ENCODE measurements at regions not wholly inside any gene's neighbourhood (a gene's known extent, or its start where the extent isn't known, plus 50 kb on each side); places are given as distances from the start of the nearest gene placed in this dataset.

DNA sequence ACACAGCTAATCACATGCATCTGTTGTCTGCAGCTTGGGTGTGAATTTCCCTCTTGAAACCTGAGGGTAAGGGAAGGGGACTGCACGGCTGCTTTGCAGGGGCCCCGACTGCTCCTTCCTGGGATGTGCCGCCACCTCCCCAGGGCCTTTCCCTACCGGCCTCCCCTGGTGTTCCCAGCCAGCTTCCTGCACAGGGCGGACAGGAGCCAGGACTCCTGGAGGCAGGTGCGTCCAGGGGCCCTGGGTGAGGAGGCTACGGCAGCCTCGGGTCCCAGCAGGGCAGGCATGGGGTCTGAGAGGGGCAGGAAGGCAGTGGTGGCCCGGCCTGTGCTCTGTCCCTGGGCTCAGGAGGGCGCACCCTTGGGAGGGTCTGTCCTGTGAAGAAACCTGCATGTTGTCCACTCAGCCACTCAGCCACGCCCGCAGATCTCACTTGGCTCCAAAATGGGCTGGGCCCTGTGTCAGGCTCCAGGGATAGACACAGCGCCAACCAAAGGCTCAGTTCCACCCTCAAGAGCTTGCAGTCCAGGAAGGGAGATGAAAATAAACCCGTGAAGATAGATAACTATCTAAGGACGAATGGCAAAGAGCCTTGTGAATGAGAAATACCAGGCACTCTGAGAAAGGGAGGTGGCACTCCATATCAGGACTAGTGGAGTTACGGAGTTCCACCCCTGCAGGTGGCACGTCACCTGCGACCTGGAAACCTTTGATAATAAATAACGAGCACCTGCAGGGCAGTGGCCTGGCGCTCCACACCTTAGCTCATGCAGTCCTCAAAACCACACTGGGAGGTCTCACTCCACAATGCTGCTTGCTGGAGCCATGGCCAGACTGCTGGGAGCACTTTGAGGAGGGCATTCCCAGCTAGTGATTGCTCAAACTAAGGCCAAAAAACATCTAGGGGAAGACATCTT, 427.4 kb downstream of the AACS start:
- DNase-seq (ENCODE audit: low read depth, low spot score), result no peak

GRCh38 chr12:125493704-125494308, 428.6 kb downstream of the AACS start:
- no peak for DNase-seq (ENCODE audit: low read depth, low spot score)

GRCh38 chr12:125503128-125503527, 437.9 kb downstream of the AACS start:
- no peak for DNase-seq (ENCODE audit: low read depth, low spot score)

GRCh38 chr12:125509195-125509594, 444.0 kb downstream of the AACS start:
- DNase-seq (ENCODE audit: low read depth, low spot score), result no peak

DNA sequence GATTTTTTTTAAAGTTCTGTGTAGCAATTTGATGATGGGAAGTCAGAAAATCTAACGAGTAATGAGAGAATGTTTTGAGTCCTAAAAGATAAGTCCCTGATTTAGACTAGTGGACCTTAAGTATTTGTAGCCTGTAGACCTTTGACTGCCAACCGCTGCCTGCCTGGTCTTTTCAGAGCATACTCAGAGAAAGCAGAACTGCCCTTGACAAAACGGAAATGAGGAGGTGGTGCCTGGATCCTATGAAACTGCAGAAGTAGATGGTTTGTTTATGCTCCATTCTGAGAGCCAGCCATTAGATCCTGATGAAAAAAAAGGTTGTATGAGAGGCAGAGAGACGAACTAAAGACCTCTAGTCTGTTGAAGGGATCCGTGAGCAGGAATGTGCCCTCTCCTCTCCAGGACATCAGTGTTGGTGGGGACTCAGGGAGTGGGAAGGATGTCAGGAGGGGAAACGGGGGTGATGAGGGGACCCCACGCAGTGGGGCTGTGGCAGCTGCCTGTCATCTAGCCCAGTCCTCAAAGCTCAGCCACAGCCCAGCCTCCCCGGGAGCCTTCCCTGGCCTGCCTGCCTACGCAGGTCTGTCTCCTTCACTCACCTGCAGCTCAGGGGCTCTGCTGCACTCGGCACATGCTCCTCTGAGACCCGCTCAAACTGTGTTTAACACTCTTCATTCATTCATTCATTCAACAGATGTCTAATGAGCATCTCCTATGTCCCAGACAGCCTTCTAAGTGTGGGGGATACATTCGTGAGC, 447.5 kb downstream of the AACS start:
- DNase-seq (ENCODE audit: low read depth, low spot score), result no peak

DNA sequence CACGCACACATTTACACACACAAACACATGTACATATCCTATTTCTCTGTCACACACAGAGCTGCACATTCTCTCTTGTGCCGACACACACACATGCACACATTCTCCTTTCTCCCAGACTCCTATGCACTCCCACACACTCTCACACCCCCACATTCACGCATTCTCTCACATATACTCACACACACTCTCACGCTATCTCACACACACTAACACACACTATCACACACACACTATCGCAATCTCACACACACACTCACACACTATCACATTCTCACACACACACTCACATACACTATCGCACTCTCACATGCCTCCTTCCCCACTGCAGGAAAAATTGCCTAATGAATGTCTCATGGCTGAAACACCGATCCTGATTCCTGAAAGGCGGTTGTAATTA, 450.7 kb downstream of the AACS start:
- no peak for DNase-seq (ENCODE audit: low read depth, low spot score)

DNA sequence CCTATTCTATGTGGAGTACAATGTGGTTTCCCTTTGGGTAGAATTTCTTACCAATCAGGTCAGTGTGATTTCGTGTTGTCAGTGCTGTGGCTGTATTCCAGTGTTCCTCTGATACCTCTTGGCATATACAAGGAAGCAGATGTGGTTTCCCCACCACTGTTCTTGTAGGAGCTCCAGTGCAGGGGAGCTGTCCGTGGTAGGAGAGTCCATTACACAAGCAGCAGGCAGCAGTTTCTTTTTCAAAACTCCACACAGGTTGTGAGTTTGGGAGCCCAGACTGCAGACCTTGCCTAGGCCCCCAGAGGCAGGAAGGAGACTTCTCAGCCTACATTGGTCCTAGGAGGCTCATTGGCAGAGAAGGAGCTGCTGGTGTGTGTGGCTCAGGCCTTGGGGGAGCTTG, 452.8 kb downstream of the AACS start:
- no peak for DNase-seq (ENCODE audit: low read depth, low spot score)

- no peak for DNase-seq (ENCODE audit: low read depth, low spot score)
Observed at GRCh38 chr12:125519026-125519651, 453.9 kb downstream of the AACS start.

- no peak for DNase-seq (ENCODE audit: low read depth, low spot score)
Observed at GRCh38 chr12:125525879-125526278, 460.6 kb downstream of the AACS start.

DNA sequence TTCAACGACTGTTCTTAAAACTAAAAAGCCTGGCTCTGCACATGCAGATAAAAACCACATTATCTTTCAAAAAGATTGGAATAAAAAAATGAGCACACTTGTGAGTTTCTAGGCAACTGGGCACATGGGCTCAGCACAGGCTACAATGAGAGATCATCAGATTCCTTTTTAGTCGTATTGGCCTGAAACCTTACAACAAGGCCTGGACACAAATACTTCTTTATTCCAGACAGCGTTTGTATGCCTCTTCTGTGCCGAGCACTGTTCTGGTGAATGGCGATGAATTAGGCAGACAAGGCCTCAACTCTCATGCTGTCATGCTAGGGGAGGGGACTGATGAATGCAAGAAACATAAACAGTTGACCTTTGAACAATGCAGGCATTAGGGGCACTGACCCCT, 463.0 kb downstream of the AACS start:
- DNase-seq (ENCODE audit: low read depth, low spot score), result no peak

GRCh38 chr12:125530201-125530600, 465.0 kb downstream of the AACS start:
- no peak for DNase-seq (ENCODE audit: low read depth, low spot score)

GRCh38 chr12:125530876-125531275, 465.6 kb downstream of the AACS start:
- DNase-seq (ENCODE audit: low read depth, low spot score), result no peak

DNA sequence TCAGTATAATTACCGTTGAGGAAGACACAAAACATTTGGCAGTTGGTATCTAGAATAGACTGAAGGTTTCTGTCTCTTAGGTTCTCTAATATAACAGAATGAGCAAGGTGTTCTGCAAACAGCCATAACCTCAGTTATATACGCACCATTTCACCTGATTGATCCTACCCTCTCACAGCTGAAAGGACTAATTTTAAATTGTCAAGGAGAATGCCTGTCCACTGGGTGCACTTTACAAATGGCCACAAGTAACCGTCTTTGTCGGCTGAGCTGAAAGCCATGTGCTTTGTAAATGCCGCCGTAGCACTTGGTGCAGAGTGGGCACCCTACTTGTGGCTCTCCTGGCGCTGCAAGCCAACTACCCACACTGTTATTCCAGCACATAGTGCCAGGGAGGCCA, 466.3 kb downstream of the AACS start:
- no peak for DNase-seq (ENCODE audit: low read depth, low spot score)

GRCh38 chr12:125533434-125534029, 468.3 kb downstream of the AACS start:
- DNase-seq (ENCODE audit: low read depth, low spot score), result no peak

- DNase-seq (ENCODE audit: low read depth, low spot score), result no peak
Observed at GRCh38 chr12:125538401-125539199, 473.4 kb downstream of the AACS start.

- no peak for DNase-seq (ENCODE audit: low read depth, low spot score)
Observed at GRCh38 chr12:125540580-125541204, 475.5 kb downstream of the AACS start.

DNA sequence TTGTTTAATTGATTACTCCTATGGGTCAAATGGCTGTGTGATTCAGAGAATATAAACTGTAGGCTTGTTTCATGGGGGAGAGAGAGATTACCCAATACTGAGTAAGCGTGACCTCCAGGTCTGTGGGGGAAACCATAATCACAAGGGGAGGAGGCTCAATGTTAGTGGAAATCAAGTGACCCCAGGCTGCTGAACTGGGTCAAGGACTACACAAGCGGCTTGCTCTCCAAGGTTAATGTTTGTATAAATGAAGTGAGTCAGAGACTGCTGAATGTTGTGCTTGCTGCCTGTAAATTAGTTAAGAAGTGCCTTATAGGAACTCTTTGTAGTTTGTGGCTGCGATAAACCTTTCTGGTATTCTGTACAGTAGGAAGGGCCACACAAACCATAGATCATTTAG, 479.7 kb downstream of the AACS start:
- no peak for DNase-seq (ENCODE audit: low read depth, low spot score)

GRCh38 chr12:125549171-125549570, 483.9 kb downstream of the AACS start:
- no peak for DNase-seq (ENCODE audit: low read depth, low spot score)

DNA sequence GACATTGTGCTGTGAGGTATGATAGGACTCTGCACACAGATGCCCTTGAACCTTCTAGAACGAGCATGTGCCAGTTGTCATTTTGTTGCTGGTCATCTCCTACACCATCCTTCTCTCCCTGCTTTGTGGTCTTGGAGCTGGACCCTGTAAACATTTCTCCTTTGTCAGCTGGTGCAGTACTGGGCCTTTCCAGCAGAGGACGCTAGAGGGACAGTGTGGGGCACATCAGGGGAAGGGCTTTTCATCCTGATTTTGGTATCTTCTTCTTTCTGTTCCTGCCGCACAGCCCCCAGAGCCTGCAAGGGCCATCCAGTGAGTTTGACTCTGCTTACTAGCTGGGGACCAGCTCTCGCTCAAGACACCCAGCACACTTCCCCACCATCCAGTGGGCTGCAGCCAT, 484.6 kb downstream of the AACS start:
- no peak for DNase-seq (ENCODE audit: low read depth, low spot score)

DNA sequence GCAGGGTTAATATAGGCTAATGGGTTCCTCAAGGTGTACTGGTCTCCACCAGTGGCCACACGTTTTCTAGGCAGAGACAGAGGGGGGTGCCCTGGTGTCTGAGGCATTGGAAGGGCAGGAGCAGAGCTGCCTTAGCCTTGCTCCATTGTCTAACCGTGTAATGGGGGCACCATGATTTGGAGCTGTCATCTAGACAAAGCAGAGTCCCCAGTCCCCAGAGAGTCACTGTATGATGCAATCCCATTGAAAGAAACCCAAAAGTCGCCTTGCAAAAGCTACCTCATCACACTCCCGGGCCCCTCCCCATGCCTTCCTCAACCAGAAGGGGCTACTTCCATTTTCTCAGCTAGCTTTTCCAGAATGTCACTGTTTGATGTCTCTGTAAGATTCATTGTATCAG, 487.1 kb downstream of the AACS start:
- DNase-seq (ENCODE audit: low read depth, low spot score), result no peak

Data from brain pericyte (primary cell).